Gastroesophageal sphincter (tissue), 4 donors: ENCODE measurements at regions not wholly inside any gene's neighbourhood (a gene's known extent, or its start where the extent isn't known, plus 50 kb on each side); places are given as distances from the start of the nearest gene placed in this dataset.

Experiments
- ATAC-seq: fragments of 150-250 bp; one replicate; pipeline ENCODE4 v1.9.1; 2016; ENCODE audit warnings: mild to moderate bottlenecking, moderate library complexity
- H3K27ac ChIP-seq, 4 donors: fragments of 200-600 bp; sonication (generic) in 3 of 4; 1 replicate in 3 of 4; 2 replicates in 1 of 4; pipeline ENCODE4 v1.5.1; 2016 to 2019
- H3K27me3 ChIP-seq: fragments of 200-600 bp; sonication (generic); one replicate; pipeline ENCODE4 v1.5.1; 2019
- H3K36me3 ChIP-seq, 2 donors: fragments of 200-600 bp; sonication (generic); one replicate each; pipeline ENCODE4 v1.5.1; 2019; ENCODE audit warnings: control low read depth in 1 of 2
- H3K4me1 ChIP-seq, 3 donors: fragments of 200-600 bp; sonication (generic); 1 replicate in 2 of 3; 2 replicates in 1 of 3; pipeline ENCODE4 v1.5.1; 2016 to 2019; ENCODE audit warnings: control low read depth in 2 of 3
- H3K4me3 ChIP-seq, 2 donors: fragments of 200-600 bp; sonication (generic); one replicate each; pipeline ENCODE4 v1.5.1; 2019; ENCODE audit warnings: mild to moderate bottlenecking in 1 of 2, moderate library complexity in 1 of 2
- H3K9me3 ChIP-seq, 3 donors: fragments of 200-600 bp; sonication (generic); one replicate each; pipeline ENCODE4 v1.5.1; 2017 to 2019; ENCODE audit warnings: control low read depth in 2 of 3
- EP300 ChIP-seq: sonication (generic); formaldehyde crosslinking; IDR thresholded peaks from one replicate; pipeline ENCODE4 v1.6.1; 2017; ENCODE audit warnings: antibody characterized with exemption, mild to moderate bottlenecking
- POLR2A ChIP-seq, 2 donors: fragments of 450-650 bp; IDR thresholded peaks; one replicate each; pipeline ENCODE4 v1.6.1; 2017; ENCODE audit warnings: antibody characterized with exemption in 2 of 2, mild to moderate bottlenecking in 2 of 2, moderate library complexity in 1 of 2
- POLR2AphosphoS5 ChIP-seq: sonication (generic); formaldehyde crosslinking; IDR thresholded peaks from one replicate; pipeline ENCODE4 v1.6.1; 2017; ENCODE audit warnings: antibody characterized with exemption
- WGBS, 2 donors: methylation state at CpG; one replicate each; pipeline ENCODE4 v1.1.5; 2018; ENCODE audit warnings: low coverage in 1 of 2; 5-methylcytosine and 5-hydroxymethylcytosine counted together
- TF ChIP-seq, protein P1 (sequence below), 4 experiments: fragments of 200-600 bp in 2 of 4; fragments of 450-650 bp in 2 of 4; sonication (generic) in 1 of 4; IDR thresholded peaks; one replicate each; pipeline ENCODE4 v1.5.1; 2017 to 2019; ENCODE audit warnings: antibody characterized with exemption in 4 of 4, mild to moderate bottlenecking in 2 of 4, moderate library complexity in 2 of 4

DNA sequence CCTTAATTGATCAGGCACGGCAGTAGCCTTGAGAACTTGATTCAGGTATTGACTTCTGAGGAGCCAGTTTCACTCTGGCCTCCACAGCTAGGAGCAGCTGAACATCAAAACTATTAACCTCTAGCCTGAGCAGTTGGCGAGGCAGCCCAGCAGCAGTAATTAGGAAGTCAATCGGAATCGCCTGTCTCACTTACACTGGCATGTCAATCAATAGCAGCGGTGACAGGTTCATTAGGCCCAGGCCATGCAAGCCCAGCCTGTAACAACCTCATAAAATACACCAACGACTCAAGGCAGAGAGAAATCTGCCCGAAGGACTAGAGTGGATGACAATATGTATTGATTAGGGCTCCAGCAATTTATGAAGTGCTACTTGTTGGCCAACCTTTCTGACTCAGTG is 255.4 kb upstream of the SKOR2 start:
- H3K27ac ChIP-seq = no peak overlapping the region
- H3K4me1 ChIP-seq = no peaks in the 10 kb centered on the region
- no peaks in the 10 kb centered on the region for H3K27me3 ChIP-seq
- no peaks in the 10 kb centered on the region for H3K9me3 ChIP-seq
- WGBS, 2 donors = 53% methylated on average over 6 of the region's 7 CpGs; no CpG with 5 or more reads in 1 of the 2 donors
- no peaks in the 10 kb centered on the region for H3K36me3 ChIP-seq
- no peak overlapping the region for H3K4me3 ChIP-seq
- ATAC-seq = no peak
- no peak for TF ChIP-seq EP300
- TF ChIP-seq POLR2A (IDR thresholded peaks at IDR 0.05) = no peak
- TF ChIP-seq, protein P1, sequence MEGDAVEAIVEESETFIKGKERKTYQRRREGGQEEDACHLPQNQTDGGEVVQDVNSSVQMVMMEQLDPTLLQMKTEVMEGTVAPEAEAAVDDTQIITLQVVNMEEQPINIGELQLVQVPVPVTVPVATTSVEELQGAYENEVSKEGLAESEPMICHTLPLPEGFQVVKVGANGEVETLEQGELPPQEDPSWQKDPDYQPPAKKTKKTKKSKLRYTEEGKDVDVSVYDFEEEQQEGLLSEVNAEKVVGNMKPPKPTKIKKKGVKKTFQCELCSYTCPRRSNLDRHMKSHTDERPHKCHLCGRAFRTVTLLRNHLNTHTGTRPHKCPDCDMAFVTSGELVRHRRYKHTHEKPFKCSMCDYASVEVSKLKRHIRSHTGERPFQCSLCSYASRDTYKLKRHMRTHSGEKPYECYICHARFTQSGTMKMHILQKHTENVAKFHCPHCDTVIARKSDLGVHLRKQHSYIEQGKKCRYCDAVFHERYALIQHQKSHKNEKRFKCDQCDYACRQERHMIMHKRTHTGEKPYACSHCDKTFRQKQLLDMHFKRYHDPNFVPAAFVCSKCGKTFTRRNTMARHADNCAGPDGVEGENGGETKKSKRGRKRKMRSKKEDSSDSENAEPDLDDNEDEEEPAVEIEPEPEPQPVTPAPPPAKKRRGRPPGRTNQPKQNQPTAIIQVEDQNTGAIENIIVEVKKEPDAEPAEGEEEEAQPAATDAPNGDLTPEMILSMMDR (IDR thresholded peaks at IDR 0.05) = no peak
- TF ChIP-seq POLR2AphosphoS5 = no peak

DNA sequence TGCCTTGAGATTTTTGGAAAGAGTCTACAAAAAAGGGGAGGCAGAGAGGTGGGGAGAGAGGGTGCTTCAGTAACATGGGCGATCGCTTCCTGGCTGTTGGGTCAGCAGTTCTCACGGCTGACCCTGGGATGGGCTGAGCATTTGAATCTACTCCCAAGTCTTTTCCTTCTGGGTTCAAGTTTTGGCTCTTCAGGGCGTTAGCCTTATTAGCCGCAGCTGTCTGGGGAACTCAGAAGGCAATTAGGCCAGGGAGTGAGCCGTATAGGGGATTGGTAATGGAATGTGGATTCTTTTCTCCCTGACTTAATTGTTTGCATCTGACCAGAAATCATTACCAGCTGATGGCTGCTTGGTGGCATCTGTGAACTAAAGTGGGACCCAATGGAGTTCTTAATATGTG is 250.5 kb upstream of the SKOR2 start:
- Histone ChIP-seq H3K9me3 (no peaks in the 10 kb centered on the region), H3K4me3 (no peak overlapping the region), H3K4me1 (no peaks in the 10 kb centered on the region), H3K27me3 (peaks cover 9% of the 10 kb centered on the region), H3K27ac (no peak overlapping the region), H3K36me3 (no peaks in the 10 kb centered on the region)
- 79% methylated on average over 6 of the region's 6 CpGs; no CpG with 5 or more reads in 1 of the 2 donors for WGBS, 2 donors
- no peak for ATAC-seq
- TF ChIP-seq POLR2A (IDR thresholded peaks at IDR 0.05) = no peak
- no peak for TF ChIP-seq EP300
- TF ChIP-seq, protein P1 (IDR thresholded peaks at IDR 0.05) = no peak
- TF ChIP-seq POLR2AphosphoS5 = no peak

DNA sequence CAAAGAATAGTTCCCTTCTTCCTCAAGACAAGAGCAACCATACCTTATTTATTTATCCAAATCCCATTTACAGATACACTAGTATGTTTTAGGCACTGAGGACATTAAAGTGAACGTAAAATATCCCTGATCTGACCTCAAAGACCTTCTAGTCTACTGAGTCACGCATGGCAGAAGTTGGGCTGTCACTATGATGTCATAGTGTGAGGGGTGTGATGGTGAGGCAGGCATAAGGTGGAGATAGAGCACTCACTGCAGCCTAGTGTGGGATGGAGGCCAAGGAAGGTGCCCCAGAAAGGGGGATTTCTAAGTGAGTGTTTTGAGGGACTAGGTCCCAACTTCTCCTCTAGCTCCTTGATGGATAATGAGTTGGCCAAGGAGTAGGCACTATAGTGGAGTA is 249.5 kb upstream of the SKOR2 start:
- H3K36me3 ChIP-seq = no peaks in the 10 kb centered on the region
- H3K27me3 ChIP-seq = peaks cover 9% of the 10 kb centered on the region
- no peak for ATAC-seq
- no peaks in the 10 kb centered on the region for H3K4me1 ChIP-seq
- no peak overlapping the region for H3K4me3 ChIP-seq
- TF ChIP-seq POLR2AphosphoS5 = no peak
- no peak for TF ChIP-seq POLR2A (IDR thresholded peaks at IDR 0.05)
- TF ChIP-seq, protein P1 (IDR thresholded peaks at IDR 0.05) = no peak
- TF ChIP-seq EP300 = no peak
- WGBS, 2 donors = 50 to 65% methylated on average over 2 of the region's 2 CpGs
- H3K27ac ChIP-seq = no peak overlapping the region
- H3K9me3 ChIP-seq = no peaks in the 10 kb centered on the region

DNA sequence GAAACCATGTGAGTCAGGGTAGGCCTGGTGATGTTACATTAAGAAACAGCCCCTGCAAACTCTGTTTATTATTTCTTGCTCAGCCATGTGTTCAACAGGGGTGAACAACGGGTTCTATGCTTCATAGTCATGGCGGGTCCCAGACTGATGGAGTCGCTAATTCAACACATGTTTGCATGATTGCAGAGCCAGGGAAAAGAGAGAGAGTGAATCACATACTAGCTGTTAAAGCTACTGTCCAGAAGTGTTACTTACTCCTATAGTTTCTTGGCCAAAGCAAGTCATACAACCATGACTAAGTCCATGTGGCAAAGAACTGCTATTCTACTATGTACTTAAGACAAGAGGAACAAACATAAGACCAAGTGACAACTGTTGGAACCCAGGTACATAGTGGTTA is 241.2 kb upstream of the SKOR2 start:
- no peak for TF ChIP-seq POLR2AphosphoS5
- no peak for TF ChIP-seq POLR2A (IDR thresholded peaks at IDR 0.05)
- TF ChIP-seq, protein P1 (IDR thresholded peaks at IDR 0.05) = no peak
- no peak for TF ChIP-seq EP300
- Histone ChIP-seq H3K4me1 (no peaks in the 10 kb centered on the region), H3K27me3 (no peaks in the 10 kb centered on the region), H3K4me3 (no peak overlapping the region), H3K36me3 (no peaks in the 10 kb centered on the region), H3K9me3 (no peaks in the 10 kb centered on the region), H3K27ac (no peak overlapping the region)
- ATAC-seq = no peak
- 62 to 70% methylated on average over 3 of the region's 3 CpGs for WGBS, 2 donors

DNA sequence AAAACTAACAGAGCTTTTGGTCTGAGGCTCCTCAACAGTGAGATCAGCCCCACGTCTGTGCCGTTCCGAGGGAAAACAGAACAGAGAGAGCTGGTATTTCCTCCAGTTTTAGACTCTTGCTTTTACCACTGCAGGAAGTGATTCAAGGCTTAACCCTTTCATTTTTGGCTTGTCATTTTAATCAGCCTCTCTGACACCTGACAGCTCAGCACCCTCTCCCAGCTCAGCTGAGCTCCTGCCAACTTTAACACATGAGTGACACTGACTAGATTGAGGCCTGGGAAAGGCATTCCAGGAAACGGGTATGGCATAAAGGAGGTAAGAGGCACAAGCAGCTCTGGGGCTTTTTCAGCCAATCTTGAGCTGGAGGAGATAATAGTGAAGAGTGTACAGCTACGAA is 239.4 kb upstream of the SKOR2 start:
- 15 to 25% methylated on average over 4 to 5 of the region's 5 CpGs for WGBS, 2 donors
- H3K9me3 ChIP-seq = no peaks in the 10 kb centered on the region
- no peaks in the 10 kb centered on the region for H3K27me3 ChIP-seq
- H3K4me1 ChIP-seq = no peaks in the 10 kb centered on the region
- no peak overlapping the region for H3K27ac ChIP-seq
- no peaks in the 10 kb centered on the region for H3K36me3 ChIP-seq
- TF ChIP-seq, protein P1 (IDR thresholded peaks at IDR 0.05) = no peak
- no peak for TF ChIP-seq POLR2A (IDR thresholded peaks at IDR 0.05)
- no peak for TF ChIP-seq EP300
- no peak for TF ChIP-seq POLR2AphosphoS5
- H3K4me3 ChIP-seq = no peak overlapping the region
- ATAC-seq = no peak
